ENCODE measurements at regions not wholly inside any gene's neighbourhood (a gene's known extent, or its start where the extent isn't known, plus 50 kb on each side); places are given as distances from the start of the nearest gene placed in this dataset.
"Not testable (repeated sequence)": the region's sequence is repeated elsewhere in the genome, so short reads cannot be mapped to it uniquely, and the experiment has no call there.

- Histone ChIP-seq H3K4me1 (peaks cover 7% of the 10 kb centered on the region), H3K9me3 (no peaks in the 10 kb centered on the region), H3K4me3 (no peak overlapping the region), H3K27ac (no peak overlapping the region), H3K27me3 (no peaks in the 10 kb centered on the region), H3K36me3 (no peaks in the 10 kb centered on the region)
- no peak for DNase-seq
- TF ChIP-seq, protein P1, sequence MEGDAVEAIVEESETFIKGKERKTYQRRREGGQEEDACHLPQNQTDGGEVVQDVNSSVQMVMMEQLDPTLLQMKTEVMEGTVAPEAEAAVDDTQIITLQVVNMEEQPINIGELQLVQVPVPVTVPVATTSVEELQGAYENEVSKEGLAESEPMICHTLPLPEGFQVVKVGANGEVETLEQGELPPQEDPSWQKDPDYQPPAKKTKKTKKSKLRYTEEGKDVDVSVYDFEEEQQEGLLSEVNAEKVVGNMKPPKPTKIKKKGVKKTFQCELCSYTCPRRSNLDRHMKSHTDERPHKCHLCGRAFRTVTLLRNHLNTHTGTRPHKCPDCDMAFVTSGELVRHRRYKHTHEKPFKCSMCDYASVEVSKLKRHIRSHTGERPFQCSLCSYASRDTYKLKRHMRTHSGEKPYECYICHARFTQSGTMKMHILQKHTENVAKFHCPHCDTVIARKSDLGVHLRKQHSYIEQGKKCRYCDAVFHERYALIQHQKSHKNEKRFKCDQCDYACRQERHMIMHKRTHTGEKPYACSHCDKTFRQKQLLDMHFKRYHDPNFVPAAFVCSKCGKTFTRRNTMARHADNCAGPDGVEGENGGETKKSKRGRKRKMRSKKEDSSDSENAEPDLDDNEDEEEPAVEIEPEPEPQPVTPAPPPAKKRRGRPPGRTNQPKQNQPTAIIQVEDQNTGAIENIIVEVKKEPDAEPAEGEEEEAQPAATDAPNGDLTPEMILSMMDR (IDR thresholded peaks at IDR 0.05), result no peak
- ATAC-seq, result no peak
- intact Hi-C loops (cut with DNase I), result no loop called here
Measured at GRCh38 chr6:80603679-80604078, 497.2 kb downstream of the BCKDHB start.

GRCh38 chr6:80594461-80594860 is 488.0 kb downstream of the BCKDHB start:
- no peaks in the 10 kb centered on the region for H3K9me3 ChIP-seq
- no peaks in the 10 kb centered on the region for H3K36me3 ChIP-seq
- H3K4me1 ChIP-seq, result no peaks in the 10 kb centered on the region
- ATAC-seq, result no peak
- H3K27me3 ChIP-seq, result no peaks in the 10 kb centered on the region
- intact Hi-C loops (cut with DNase I), result no loop called here
- TF ChIP-seq, protein P1 (IDR thresholded peaks at IDR 0.05), result no peak
- H3K4me3 ChIP-seq, result no peak overlapping the region
- DNase-seq, result no peak
- no peak overlapping the region for H3K27ac ChIP-seq

DNA sequence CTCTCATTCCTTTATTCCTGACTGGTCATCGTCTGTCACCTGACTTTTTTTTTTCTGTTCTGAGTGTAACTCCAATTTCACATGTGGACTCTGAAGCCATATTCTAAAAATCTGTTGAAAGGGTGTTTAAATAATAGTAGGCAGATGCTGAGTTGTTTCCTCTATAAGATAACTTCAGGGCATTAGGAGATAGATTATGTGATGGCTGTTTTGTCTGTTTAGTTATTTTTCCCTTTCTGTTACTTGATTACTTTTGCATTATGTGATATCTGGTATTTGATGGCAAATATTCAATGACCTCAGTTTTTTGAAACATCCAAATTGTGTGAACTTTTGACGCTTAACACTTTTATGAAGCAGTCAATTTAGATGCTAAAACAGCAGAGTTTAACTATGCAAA is 486.0 kb downstream of the BCKDHB start:
- no peak for DNase-seq
- Histone ChIP-seq H3K9me3 (no peaks in the 10 kb centered on the region), H3K4me3 (no peak overlapping the region), H3K4me1 (no peaks in the 10 kb centered on the region), H3K36me3 (no peaks in the 10 kb centered on the region), H3K27ac (no peak overlapping the region), H3K27me3 (no peaks in the 10 kb centered on the region)
- intact Hi-C loops (cut with DNase I), result no loop called here
- TF ChIP-seq, protein P1 (IDR thresholded peaks at IDR 0.05), result no peak
- ATAC-seq, result no peak

- intact Hi-C loops (cut with DNase I), result no loop called here
- Histone ChIP-seq H3K4me3 (no peak overlapping the region), H3K9me3 (no peaks in the 10 kb centered on the region), H3K27ac (no peak overlapping the region), H3K27me3 (no peaks in the 10 kb centered on the region), H3K36me3 (no peaks in the 10 kb centered on the region), H3K4me1 (no peaks in the 10 kb centered on the region)
- TF ChIP-seq, protein P1 (IDR thresholded peaks at IDR 0.05), result no peak
- DNase-seq (no peak), ATAC-seq (no peak)
Measured at GRCh38 chr6:80586242-80586641, 479.8 kb downstream of the BCKDHB start.

- Histone ChIP-seq H3K4me1 (no peaks in the 10 kb centered on the region), H3K9me3 (no peaks in the 10 kb centered on the region), H3K27ac (no peak overlapping the region), H3K36me3 (no peaks in the 10 kb centered on the region), H3K4me3 (no peak overlapping the region), H3K27me3 (no peaks in the 10 kb centered on the region)
- intact Hi-C loops (cut with DNase I), result no loop called here
- DNase-seq (no peak), ATAC-seq (no peak)
- TF ChIP-seq, protein P1 (IDR thresholded peaks at IDR 0.05), result no peak
Measured at GRCh38 chr6:80579391-80580023, 473.0 kb downstream of the BCKDHB start.

DNA sequence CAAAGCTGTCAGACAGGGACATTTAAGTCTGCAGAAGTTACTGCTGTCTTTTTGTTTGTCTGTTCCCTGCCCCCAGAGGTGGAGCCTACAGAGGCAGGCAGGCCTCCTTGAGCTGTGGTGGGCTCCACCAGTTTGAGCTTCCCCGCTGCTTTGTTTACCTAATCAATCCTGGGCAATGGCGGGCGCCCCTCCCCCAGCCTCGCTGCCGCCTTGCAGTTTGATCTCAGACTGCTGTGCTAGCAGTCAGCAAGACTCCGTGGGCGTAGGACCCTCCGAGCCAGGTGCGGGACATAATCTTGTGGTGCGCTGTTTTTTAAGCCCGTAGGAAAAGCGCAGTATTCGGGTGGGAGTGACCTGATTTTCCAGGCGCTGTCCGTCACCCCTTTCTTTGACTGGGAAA is 466.8 kb downstream of the BCKDHB start:
- H3K27ac ChIP-seq; H3K9me3 ChIP-seq; H3K4me1 ChIP-seq; H3K27me3 ChIP-seq; ATAC-seq; intact Hi-C loops (cut with DNase I); H3K36me3 ChIP-seq; H3K4me3 ChIP-seq; DNase-seq: not testable (repeated sequence)

All from upper lobe of right lung (tissue), 1 donor.